ENCODE measurements at regions not wholly inside any gene's neighbourhood (a gene's known extent, or its start where the extent isn't known, plus 50 kb on each side); places are given as distances from the start of the nearest gene placed in this dataset.

- TF ChIP-seq, protein P1, sequence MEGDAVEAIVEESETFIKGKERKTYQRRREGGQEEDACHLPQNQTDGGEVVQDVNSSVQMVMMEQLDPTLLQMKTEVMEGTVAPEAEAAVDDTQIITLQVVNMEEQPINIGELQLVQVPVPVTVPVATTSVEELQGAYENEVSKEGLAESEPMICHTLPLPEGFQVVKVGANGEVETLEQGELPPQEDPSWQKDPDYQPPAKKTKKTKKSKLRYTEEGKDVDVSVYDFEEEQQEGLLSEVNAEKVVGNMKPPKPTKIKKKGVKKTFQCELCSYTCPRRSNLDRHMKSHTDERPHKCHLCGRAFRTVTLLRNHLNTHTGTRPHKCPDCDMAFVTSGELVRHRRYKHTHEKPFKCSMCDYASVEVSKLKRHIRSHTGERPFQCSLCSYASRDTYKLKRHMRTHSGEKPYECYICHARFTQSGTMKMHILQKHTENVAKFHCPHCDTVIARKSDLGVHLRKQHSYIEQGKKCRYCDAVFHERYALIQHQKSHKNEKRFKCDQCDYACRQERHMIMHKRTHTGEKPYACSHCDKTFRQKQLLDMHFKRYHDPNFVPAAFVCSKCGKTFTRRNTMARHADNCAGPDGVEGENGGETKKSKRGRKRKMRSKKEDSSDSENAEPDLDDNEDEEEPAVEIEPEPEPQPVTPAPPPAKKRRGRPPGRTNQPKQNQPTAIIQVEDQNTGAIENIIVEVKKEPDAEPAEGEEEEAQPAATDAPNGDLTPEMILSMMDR (IDR thresholded peaks at IDR 0.05 in 2 of 3, conservative IDR thresholded peaks at IDR 0.05 in 1 of 3; ENCODE audit: borderline replicate concordance in 1 of 3, insufficient read depth in 1 of 3, low read depth in 2 of 3, low read length in 2 of 3), result no peak
- TF ChIP-seq EGR1 (IDR thresholded peaks at IDR 0.05; ENCODE audit: low read depth) (no peak), MAX (IDR thresholded peaks at IDR 0.05) (no peak), EZH2 (IDR thresholded peaks at IDR 0.05) (no peak), POLR2AphosphoS5 (IDR thresholded peaks at IDR 0.05; ENCODE audit: low read depth, low read length) (no peak)
Measured at GRCh38 chr18:1261054-1261453, 356.4 kb downstream of the ADCYAP1 start.
